IPS-NIHi7 (cell line): ENCODE measurements at regions not wholly inside any gene's neighbourhood (a gene's known extent, or its start where the extent isn't known, plus 50 kb on each side); places are given as distances from the start of the nearest gene placed in this dataset.
"Not testable (repeated sequence)": the region's sequence is repeated elsewhere in the genome, so short reads cannot be mapped to it uniquely, and the experiment has no call there.

Experiments used
- DNase-seq: peaks from one replicate; pipeline ENCODE4 v3.0.0; 2012; ENCODE audit warnings: mixed read lengths; ENCODE audit errors: extremely low spot score

GRCh38 chr4:43619219-43619618, 726.7 kb downstream of the GRXCR1 start:
- DNase-seq, result no peak

GRCh38 chr4:43637893-43638292, 745.4 kb downstream of the GRXCR1 start:
- not testable (repeated sequence) for DNase-seq

- DNase-seq, result no peak
These were observed 759.5 kb downstream of the GRXCR1 start for GRCh38 chr4:43651991-43652390.

- not testable (repeated sequence) for DNase-seq
These were observed 767.0 kb downstream of the GRXCR1 start for GRCh38 chr4:43659547-43659946.

- not testable (repeated sequence) for DNase-seq
These were observed 776.2 kb downstream of the KCTD8 start for GRCh38 chr4:43672265-43672885.

GRCh38 chr4:43680421-43680820, 768.2 kb downstream of the KCTD8 start:
- no peak for DNase-seq

- DNase-seq, result no peak
These were observed 766.1 kb downstream of the KCTD8 start for GRCh38 chr4:43682551-43682950.

GRCh38 chr4:43690116-43690515, 758.5 kb downstream of the KCTD8 start:
- DNase-seq, result no peak

GRCh38 chr4:43693876-43694275, 754.7 kb downstream of the KCTD8 start:
- DNase-seq, result no peak

GRCh38 chr4:43709443-43709842, 739.2 kb downstream of the KCTD8 start:
- DNase-seq, result no peak

GRCh38 chr4:43716721-43717395, 731.8 kb downstream of the KCTD8 start:
- no peak for DNase-seq

- no peak for DNase-seq
These were observed 730.2 kb downstream of the KCTD8 start for GRCh38 chr4:43718369-43718768.

GRCh38 chr4:43732829-43733426, 715.7 kb downstream of the KCTD8 start:
- no peak for DNase-seq

GRCh38 chr4:43742083-43742482, 706.5 kb downstream of the KCTD8 start:
- DNase-seq, result no peak

- no peak for DNase-seq
These were observed 694.0 kb downstream of the KCTD8 start for GRCh38 chr4:43754566-43754965.

- peak; percentile 22 for DNase-seq
These were observed 691.5 kb downstream of the KCTD8 start for GRCh38 chr4:43757147-43757546.

- no peak for DNase-seq
These were observed 689.8 kb downstream of the KCTD8 start for GRCh38 chr4:43758836-43759235.

GRCh38 chr4:43763029-43763610, 685.5 kb downstream of the KCTD8 start:
- DNase-seq, result no peak

GRCh38 chr4:43765514-43765913, 683.1 kb downstream of the KCTD8 start:
- DNase-seq, result no peak

- no peak for DNase-seq
These were observed 682.0 kb downstream of the KCTD8 start for GRCh38 chr4:43766648-43767047.

- no peak for DNase-seq
These were observed 672.2 kb downstream of the KCTD8 start for GRCh38 chr4:43776371-43776770.

- DNase-seq, result no peak
These were observed 670.3 kb downstream of the KCTD8 start for GRCh38 chr4:43778187-43778915.
